ENCODE measurements at regions not wholly inside any gene's neighbourhood (a gene's known extent, or its start where the extent isn't known, plus 50 kb on each side); places are given as distances from the start of the nearest gene placed in this dataset.

DNA sequence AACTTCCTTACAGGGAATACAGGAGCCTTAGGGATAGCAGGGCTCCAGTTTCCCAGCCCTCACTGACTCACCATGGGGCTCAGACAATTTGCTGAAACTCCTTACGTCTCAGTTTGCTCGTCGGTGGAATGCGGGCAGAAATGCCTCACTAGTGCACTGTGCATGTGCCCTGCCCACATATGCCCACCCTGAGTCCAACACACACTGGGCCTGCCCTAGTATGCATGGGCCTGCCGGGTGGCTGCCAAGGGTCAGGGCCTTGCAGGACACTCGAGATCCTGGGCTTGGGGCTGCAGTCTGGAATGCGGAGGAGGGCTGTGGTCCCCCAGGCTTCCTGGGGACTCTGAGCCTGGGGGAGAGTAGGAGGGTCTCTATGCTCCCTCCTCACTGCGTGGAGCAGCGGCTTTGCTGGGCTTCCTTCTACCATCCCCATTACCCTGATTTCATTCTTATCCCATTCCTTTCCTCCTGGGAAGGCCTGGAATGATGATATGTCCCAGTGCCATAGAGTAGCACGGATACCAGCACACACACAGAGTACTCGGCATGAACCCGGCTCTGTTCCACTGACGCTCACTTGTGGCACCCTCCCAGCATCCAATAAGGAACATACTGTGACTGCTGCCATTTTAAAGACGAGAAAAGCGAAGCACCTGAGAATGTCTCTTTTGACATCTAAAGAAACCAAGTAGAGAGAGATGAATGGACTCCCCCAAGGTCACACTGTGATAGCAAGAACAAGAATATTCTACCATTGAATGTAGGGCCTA, 124.2 kb downstream of the ASB7 start:
- FAIRE-seq (no peak), DNase-seq (ENCODE audit: low read depth, low spot score) (no peak), ATAC-seq (no peak)
- 33% methylated on average over 15 of the region's 15 CpGs for WGBS (ENCODE audit: insufficient coverage, insufficient replicate concordance, low lambda C conversion rate, missing lambda C conversion rate)
- Histone ChIP-seq H3K27me3 (replicated peaks in 1 of 2; ENCODE audit: control insufficient read depth in 2 of 2, insufficient read depth in 2 of 2, low read length in 1 of 2) (peaks cover 0 to 4% of the 10 kb centered on the region in 2 experiments; a peak in 2 of 4 replicates), H3K79me2 (ENCODE audit: control insufficient read depth, insufficient read depth, low read length) (no peaks in the 10 kb centered on the region), H2AFZ (ENCODE audit: control insufficient read depth, low read depth, low read length) (no peak overlapping the region), H3K4me1 (ENCODE audit: control insufficient read depth, insufficient read depth, low read length) (no peaks in the 10 kb centered on the region), H3K36me3 (ENCODE audit: control insufficient read depth in 2 of 2, insufficient read depth in 2 of 2, low read length in 1 of 2) (no peaks in the 10 kb centered on the region), H3K4me3 (no peak overlapping the region), H3K27ac (ENCODE audit: control insufficient read depth, insufficient read depth) (no peak overlapping the region), H4K20me1 (ENCODE audit: control insufficient read depth, insufficient read depth) (no peaks in the 10 kb centered on the region), H3K9me3 (replicated peaks; ENCODE audit: control insufficient read depth, insufficient read depth, low read length) (no peaks in the 10 kb centered on the region), H3K4me2 (ENCODE audit: control insufficient read depth, insufficient read depth) (no peak overlapping the region), H3K9ac (ENCODE audit: control insufficient read depth, insufficient read depth, low read length) (no peak overlapping the region)
- POLR2A ChIA-PET: no interaction called here
- no TSS peak for BruUV-seq (replicated peaks)
- SMC1A ChIA-PET (ENCODE audit: uncharacterized antibody, unreplicated experiment): no interaction called here
- intact Hi-C loops (cut with micrococcal nuclease; ENCODE audit: unreplicated experiment) (no loop called here), in situ Hi-C loops (cut with MboI) (no loop called here)
- TF ChIP-seq PAX5 (IDR thresholded peaks at IDR 0.05; ENCODE audit: borderline replicate concordance, low read depth, low read length): no peak
- TF ChIP-seq SP1 (IDR thresholded peaks at IDR 0.05; ENCODE audit: low read depth, low read length): no peak
- no peak for TF ChIP-seq SMAD5 (IDR thresholded peaks at IDR 0.05; ENCODE audit: low read depth)
- RAD21 ChIA-PET (ENCODE audit: unreplicated experiment): no interaction called here
- CTCF ChIA-PET: no interaction called here

DNA sequence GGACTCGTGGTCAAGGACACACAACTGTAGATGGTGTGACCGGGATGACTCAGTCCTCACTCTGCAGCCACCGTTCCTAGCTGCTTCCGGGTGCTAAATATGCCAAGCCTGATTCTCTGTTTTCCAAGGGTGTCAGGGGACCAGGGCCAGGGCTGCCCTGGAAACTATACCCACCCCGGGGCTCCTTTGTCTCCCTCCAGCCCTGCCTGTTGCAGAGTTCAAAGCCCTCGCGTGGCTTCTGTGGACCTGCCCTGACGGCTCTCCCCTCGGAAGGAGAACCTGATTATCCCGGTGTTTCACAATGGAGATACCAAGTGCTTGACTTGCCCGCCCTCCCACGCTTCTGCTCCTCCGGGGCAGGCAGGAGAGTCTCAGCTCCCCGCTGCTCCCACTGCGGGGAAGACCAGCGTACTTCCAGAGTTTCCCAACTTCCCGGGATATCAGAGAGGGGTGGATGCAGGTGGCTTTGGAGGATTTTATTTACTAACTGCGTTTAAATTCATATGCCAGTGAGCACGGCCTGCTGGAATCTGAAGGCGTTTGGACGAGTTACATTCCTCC, 125.0 kb downstream of the ASB7 start:
- no peak for FAIRE-seq
- H3K27me3 ChIP-seq (replicated peaks in 1 of 2; ENCODE audit: control insufficient read depth in 2 of 2, insufficient read depth in 2 of 2, low read length in 1 of 2): peaks cover 0 to 4% of the 10 kb centered on the region in 2 experiments; a peak in 2 of 4 replicates
- intact Hi-C loops (cut with micrococcal nuclease; ENCODE audit: unreplicated experiment): no loop called here
- H3K4me1 ChIP-seq (ENCODE audit: control insufficient read depth, insufficient read depth, low read length): no peaks in the 10 kb centered on the region
- no TSS peak for BruUV-seq (replicated peaks)
- RAD21 ChIA-PET (ENCODE audit: unreplicated experiment): no interaction called here
- no peak overlapping the region for H3K4me3 ChIP-seq
- no peak overlapping the region for H3K9ac ChIP-seq (ENCODE audit: control insufficient read depth, insufficient read depth, low read length)
- H3K4me2 ChIP-seq (ENCODE audit: control insufficient read depth, insufficient read depth): no peak overlapping the region
- H3K36me3 ChIP-seq (ENCODE audit: control insufficient read depth in 2 of 2, insufficient read depth in 2 of 2, low read length in 1 of 2): no peaks in the 10 kb centered on the region
- no peaks in the 10 kb centered on the region for H3K9me3 ChIP-seq (replicated peaks; ENCODE audit: control insufficient read depth, insufficient read depth, low read length)
- POLR2A ChIA-PET: no interaction called here
- no peak for ATAC-seq
- SMC1A ChIA-PET (ENCODE audit: uncharacterized antibody, unreplicated experiment): interaction anchor here (1.5 kb wide), 1 partner anchor 10 kb away, joined by 4 read pairs; no protein-coding TSS in a partner anchor
- in situ Hi-C loops (cut with MboI): no loop called here
- no peak overlapping the region for H3K27ac ChIP-seq (ENCODE audit: control insufficient read depth, insufficient read depth)
- H3K79me2 ChIP-seq (ENCODE audit: control insufficient read depth, insufficient read depth, low read length): no peaks in the 10 kb centered on the region
- WGBS (ENCODE audit: insufficient coverage, insufficient replicate concordance, low lambda C conversion rate, missing lambda C conversion rate): 43% methylated on average over 21 of the region's 21 CpGs
- no peaks in the 10 kb centered on the region for H4K20me1 ChIP-seq (ENCODE audit: control insufficient read depth, insufficient read depth)
- CTCF ChIA-PET: no interaction called here
- DNase-seq (ENCODE audit: low read depth, low spot score): no peak
- H2AFZ ChIP-seq (ENCODE audit: control insufficient read depth, low read depth, low read length): no peak overlapping the region
- TF ChIP-seq SP1 (IDR thresholded peaks at IDR 0.05; ENCODE audit: low read depth, low read length) (no peak), SMC3 (IDR thresholded peaks at IDR 0.05; ENCODE audit: borderline replicate concordance, low read length) (no peak), CBX5 (IDR thresholded peaks at IDR 0.05; ENCODE audit: low read depth) (no peak), POLR2AphosphoS5 (IDR thresholded peaks at IDR 0.05; ENCODE audit: low read length) (no peak), RAD21 (IDR thresholded peaks at IDR 0.05; ENCODE audit: insufficient read depth, low read depth, low read length) (no peak), FOXK2 (IDR thresholded peaks at IDR 0.05) (no peak), ZSCAN29 (IDR thresholded peaks at IDR 0.05) (no peak), CREB1 (IDR thresholded peaks at IDR 0.05; ENCODE audit: low read depth) (no peak)
- TF ChIP-seq, protein P1, sequence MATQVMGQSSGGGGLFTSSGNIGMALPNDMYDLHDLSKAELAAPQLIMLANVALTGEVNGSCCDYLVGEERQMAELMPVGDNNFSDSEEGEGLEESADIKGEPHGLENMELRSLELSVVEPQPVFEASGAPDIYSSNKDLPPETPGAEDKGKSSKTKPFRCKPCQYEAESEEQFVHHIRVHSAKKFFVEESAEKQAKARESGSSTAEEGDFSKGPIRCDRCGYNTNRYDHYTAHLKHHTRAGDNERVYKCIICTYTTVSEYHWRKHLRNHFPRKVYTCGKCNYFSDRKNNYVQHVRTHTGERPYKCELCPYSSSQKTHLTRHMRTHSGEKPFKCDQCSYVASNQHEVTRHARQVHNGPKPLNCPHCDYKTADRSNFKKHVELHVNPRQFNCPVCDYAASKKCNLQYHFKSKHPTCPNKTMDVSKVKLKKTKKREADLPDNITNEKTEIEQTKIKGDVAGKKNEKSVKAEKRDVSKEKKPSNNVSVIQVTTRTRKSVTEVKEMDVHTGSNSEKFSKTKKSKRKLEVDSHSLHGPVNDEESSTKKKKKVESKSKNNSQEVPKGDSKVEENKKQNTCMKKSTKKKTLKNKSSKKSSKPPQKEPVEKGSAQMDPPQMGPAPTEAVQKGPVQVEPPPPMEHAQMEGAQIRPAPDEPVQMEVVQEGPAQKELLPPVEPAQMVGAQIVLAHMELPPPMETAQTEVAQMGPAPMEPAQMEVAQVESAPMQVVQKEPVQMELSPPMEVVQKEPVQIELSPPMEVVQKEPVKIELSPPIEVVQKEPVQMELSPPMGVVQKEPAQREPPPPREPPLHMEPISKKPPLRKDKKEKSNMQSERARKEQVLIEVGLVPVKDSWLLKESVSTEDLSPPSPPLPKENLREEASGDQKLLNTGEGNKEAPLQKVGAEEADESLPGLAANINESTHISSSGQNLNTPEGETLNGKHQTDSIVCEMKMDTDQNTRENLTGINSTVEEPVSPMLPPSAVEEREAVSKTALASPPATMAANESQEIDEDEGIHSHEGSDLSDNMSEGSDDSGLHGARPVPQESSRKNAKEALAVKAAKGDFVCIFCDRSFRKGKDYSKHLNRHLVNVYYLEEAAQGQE (IDR thresholded peaks at IDR 0.05; ENCODE audit: low read depth, low read length): no peak
- TF ChIP-seq, protein P2, sequence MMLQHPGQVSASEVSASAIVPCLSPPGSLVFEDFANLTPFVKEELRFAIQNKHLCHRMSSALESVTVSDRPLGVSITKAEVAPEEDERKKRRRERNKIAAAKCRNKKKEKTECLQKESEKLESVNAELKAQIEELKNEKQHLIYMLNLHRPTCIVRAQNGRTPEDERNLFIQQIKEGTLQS (IDR thresholded peaks at IDR 0.05; ENCODE audit: borderline replicate concordance, extremely low read depth, low read depth, low read length): no peak

Measured in GM12878 (cell line).